ENCODE measurements at regions not wholly inside any gene's neighbourhood (a gene's known extent, or its start where the extent isn't known, plus 50 kb on each side); places are given as distances from the start of the nearest gene placed in this dataset.

DNA sequence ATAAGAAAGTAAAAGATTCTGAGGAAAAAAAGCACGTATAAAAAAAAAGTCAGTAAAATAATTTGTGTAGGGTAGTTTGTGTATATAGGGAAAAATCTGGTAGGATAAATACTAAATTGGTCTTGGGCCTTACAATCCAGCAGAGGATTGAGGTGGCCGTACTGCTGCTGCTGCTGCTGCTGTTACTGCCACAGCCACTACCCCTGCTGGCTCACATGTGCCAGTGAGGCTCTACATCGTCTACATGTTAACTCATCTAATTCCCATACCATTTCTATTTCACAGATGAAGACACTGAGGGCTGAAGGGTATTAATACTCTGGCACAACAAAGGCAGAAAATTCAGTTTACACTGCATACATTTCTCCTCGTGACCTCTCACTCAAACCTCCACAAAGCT lies 928.5 kb downstream of the TLE4 start:
- TF ChIP-seq CTCF (optimal IDR thresholded peaks at IDR 0.05 in 1 of 3, IDR thresholded peaks at IDR 0.05 in 1 of 3, conservative IDR thresholded peaks at IDR 0.05 in 1 of 3; ENCODE audit: extremely low read depth in 1 of 3, insufficient read depth in 2 of 3, low read length in 3 of 3) (no peak), EZH2 (IDR thresholded peaks at IDR 0.05; ENCODE audit: low read length) (no peak)
